ENCODE measurements at regions not wholly inside any gene's neighbourhood (a gene's known extent, or its start where the extent isn't known, plus 50 kb on each side); places are given as distances from the start of the nearest gene placed in this dataset.

DNA sequence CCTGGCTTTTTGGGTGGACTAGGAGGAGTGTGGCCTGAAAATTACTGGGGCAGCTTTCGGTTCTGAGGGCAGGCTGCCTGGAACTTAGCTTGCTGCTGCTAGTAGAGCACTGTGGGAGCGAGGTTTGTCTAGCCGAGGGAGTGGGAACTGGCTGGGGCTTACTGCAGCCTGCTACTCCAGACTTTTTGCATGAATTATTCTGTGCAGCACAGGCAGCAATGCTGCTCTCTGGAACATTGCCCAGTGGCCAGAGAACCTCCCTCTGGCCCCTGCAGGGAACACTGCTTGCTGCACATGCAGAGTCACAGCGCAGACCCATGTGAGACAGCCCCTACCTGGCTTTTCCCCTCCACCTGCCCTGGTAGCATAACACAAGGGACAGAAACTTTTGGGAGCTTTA, 263.9 kb upstream of the SLITRK2 start:
- no peaks in the 10 kb centered on the region for H3K36me3 ChIP-seq (ENCODE audit: control insufficient read depth, insufficient read depth, low read length)
- no peaks in the 10 kb centered on the region for H3K79me1 ChIP-seq (ENCODE audit: low read depth in 1 of 2, low read length in 2 of 2)
- H2BK20ac ChIP-seq (ENCODE audit: low read depth, low read length): no peak overlapping the region
- H4K91ac ChIP-seq (ENCODE audit: insufficient read depth, low read depth, low read length): no peak overlapping the region
- no peak overlapping the region for H2BK5ac ChIP-seq (ENCODE audit: low read depth, low read length, poor library complexity, severe bottlenecking)
- H3K9me3 ChIP-seq (ENCODE audit: control insufficient read depth, insufficient read depth, low read length): peaks cover 14% of the 10 kb centered on the region
- no peak overlapping the region for H3K4me2 ChIP-seq (ENCODE audit: low read depth, low read length)
- H3K27me3 ChIP-seq (ENCODE audit: control insufficient read depth, insufficient read depth, low read length): no peaks in the 10 kb centered on the region
- DNase-seq (no peak), ATAC-seq (ENCODE audit: low read depth) (no peak)
- no peak overlapping the region for H4K8ac ChIP-seq (ENCODE audit: low read depth in 2 of 2, low read length in 2 of 2)
- dilution Hi-C loops (cut with HindIII; ENCODE audit: low sequenced_read_pairs, unreplicated experiment) (no loop called here), in situ Hi-C loops (cut with MboI; ENCODE audit: low sequenced_read_pairs) (no loop called here), intact Hi-C loops (cut with micrococcal nuclease) (no loop called here)
- CTCF ChIA-PET: no interaction called here
- H3K9me1 ChIP-seq (ENCODE audit: insufficient read depth, low read length): no peaks in the 10 kb centered on the region
- H3K4me3 ChIP-seq (ENCODE audit: insufficient read depth, low read depth, low read length): no peak overlapping the region
- no peak overlapping the region for H3K23ac ChIP-seq (ENCODE audit: low read depth, low read length)
- POLR2A ChIA-PET (ENCODE audit: unreplicated experiment): no interaction called here
- no peak overlapping the region for H2AK5ac ChIP-seq (ENCODE audit: low read depth, low read length)
- BruUV-seq (replicated peaks): no TSS peak
- no peak overlapping the region for H3K14ac ChIP-seq (replicated peaks; ENCODE audit: low read depth, low read length)
- TF ChIP-seq RAD21 (IDR thresholded peaks at IDR 0.05; ENCODE audit: low read length): no peak
- H3K56ac ChIP-seq (ENCODE audit: extremely low read depth, insufficient read depth, low read length): no peak overlapping the region
- H2AK9ac ChIP-seq (replicated peaks; ENCODE audit: low read depth, low read length, poor library complexity): no peak overlapping the region
- no peak overlapping the region for H3K9ac ChIP-seq (ENCODE audit: low read depth, low read length)
- no peak overlapping the region for H3K18ac ChIP-seq (ENCODE audit: low read depth, low read length)
- no peak overlapping the region for H2AFZ ChIP-seq (replicated peaks; ENCODE audit: low read length, poor library complexity)
- WGBS, 2 experiments (ENCODE audit: extremely low coverage in 2 of 2, insufficient read length in 1 of 2): 67% methylated on average over 3 of the region's 4 CpGs; no CpG with 5 or more reads in 1 of the 2 experiments
- no peak overlapping the region for H2BK15ac ChIP-seq (ENCODE audit: low read depth, low read length)
- no peak overlapping the region for H2BK120ac ChIP-seq (ENCODE audit: low read depth, low read length)
- no peak overlapping the region for H3K27ac ChIP-seq (ENCODE audit: insufficient read depth, low read length)
- H4K20me1 ChIP-seq (ENCODE audit: insufficient read depth, low read length): no peaks in the 10 kb centered on the region
- H4K5ac ChIP-seq (ENCODE audit: low read depth, low read length): no peak overlapping the region
- H3K4me1 ChIP-seq (ENCODE audit: control insufficient read depth, insufficient read depth, low read length): no peaks in the 10 kb centered on the region
- no peak overlapping the region for H3K4ac ChIP-seq (ENCODE audit: low read depth, low read length)

Measured in IMR-90 (cell line).